Mammary epithelial cell (primary cell): ENCODE measurements at regions not wholly inside any gene's neighbourhood (a gene's known extent, or its start where the extent isn't known, plus 50 kb on each side); places are given as distances from the start of the nearest gene placed in this dataset.

Experiments used
- CTCF ChIP-seq, 2 donors: IDR thresholded peaks in 1 of 2; conservative IDR thresholded peaks in 1 of 2; 2 replicates each; pipeline ENCODE4 v1.5.1; 2011 to 2012; ENCODE audit warnings: inconsistent platforms in 2 of 2, low read length in 2 of 2, mild to moderate bottlenecking in 2 of 2, control low read depth in 1 of 2, low read depth in 1 of 2; ENCODE audit not compliant: insufficient read depth in 1 of 2; ENCODE audit errors: extremely low read depth in 1 of 2
- EZH2 ChIP-seq: IDR thresholded peaks from 2 replicates; pipeline ENCODE4 v1.6.1; 2012; ENCODE audit warnings: low read length, inconsistent platforms, borderline replicate concordance

- TF ChIP-seq CTCF (conservative IDR thresholded peaks at IDR 0.05 in 1 of 2, IDR thresholded peaks at IDR 0.05 in 1 of 2; ENCODE audit: extremely low read depth in 1 of 2, insufficient read depth in 1 of 2, low read depth in 1 of 2, low read length in 2 of 2) (no peak), EZH2 (no peak)
Observed at GRCh38 chrX:30039768-30040167, 175.6 kb upstream of the MAGEB2 start.
